CD4-positive, alpha-beta memory T cell (primary cell): ENCODE measurements at regions not wholly inside any gene's neighbourhood (a gene's known extent, or its start where the extent isn't known, plus 50 kb on each side); places are given as distances from the start of the nearest gene placed in this dataset.

Experiments used
- CTCF ChIA-PET: fragments of 350-600 bp; sonication (Branson Sonifier 250); formaldehyde crosslinking; loops from one replicate; lab custom pipeline; 2021; ENCODE audit warnings: inconsistent platforms; ENCODE audit not compliant: partially characterized antibody; lab: Charles Lee
- POLR2A ChIA-PET: fragments of 350-600 bp; sonication (Branson Sonifier 250); formaldehyde crosslinking; loops from one replicate; lab custom pipeline; 2021; ENCODE audit not compliant: partially characterized antibody; lab: Charles Lee
- DNase-seq, 5 donors: peaks; one replicate each; pipeline versions ENCODE4 v3.0.0 to v3.0.0-alpha.2; 2020 to 2022; ENCODE audit warnings: mixed read lengths in 1 of 5
- H3K27ac ChIP-seq: one replicate; pipeline ENCODE4 v1.7.0; 2013; ENCODE audit warnings: low read depth, low read length
- H3K27me3 ChIP-seq: 2 replicates; pipeline ENCODE4 v1.7.0; 2013; ENCODE audit warnings: mild to moderate bottlenecking, low read length, moderate library complexity; ENCODE audit not compliant: insufficient read depth
- H3K36me3 ChIP-seq: 2 replicates; pipeline ENCODE4 v1.7.0; 2013; ENCODE audit warnings: mild to moderate bottlenecking, low read length, moderate library complexity; ENCODE audit not compliant: insufficient read depth
- H3K4me1 ChIP-seq: 2 replicates; pipeline ENCODE4 v1.7.0; 2013; ENCODE audit warnings: mild to moderate bottlenecking, low read length, moderate library complexity; ENCODE audit not compliant: insufficient read depth
- H3K4me3 ChIP-seq, 2 donors: one replicate each; pipeline ENCODE4 v1.7.0; 2013; ENCODE audit warnings: low read length in 2 of 2, mild to moderate bottlenecking in 1 of 2
- H3K9me3 ChIP-seq, 2 donors: one replicate each; pipeline ENCODE4 v1.7.0; 2013; ENCODE audit warnings: low read length in 2 of 2, control low read depth in 1 of 2; ENCODE audit not compliant: control insufficient read depth in 1 of 2
- H3K27ac Mint-ChIP-seq, 7 donors: one replicate each; pipeline ENCODE4 v1.8.0; 2020 to 2021; ENCODE audit warnings: mixed read lengths in 7 of 7, mild to moderate bottlenecking in 6 of 7, inconsistent platforms in 3 of 7, moderate library complexity in 3 of 7
- H3K27me3 Mint-ChIP-seq, 2 donors: one replicate each; pipeline ENCODE4 v1.8.0; 2020 to 2021; ENCODE audit warnings: mixed read lengths in 2 of 2
- H3K36me3 Mint-ChIP-seq, 2 donors: one replicate each; pipeline ENCODE4 v1.8.0; 2020 to 2021; ENCODE audit warnings: mixed read lengths in 2 of 2, inconsistent platforms in 1 of 2, mild to moderate bottlenecking in 1 of 2
- H3K4me1 Mint-ChIP-seq, 4 donors: one replicate each; pipeline ENCODE4 v1.8.0; 2020 to 2021; ENCODE audit warnings: mixed read lengths in 4 of 4, mild to moderate bottlenecking in 1 of 4
- H3K4me3 Mint-ChIP-seq, 8 donors: one replicate each; pipeline ENCODE4 v1.8.0; 2020 to 2021; ENCODE audit warnings: mixed read lengths in 8 of 8, mild to moderate bottlenecking in 7 of 8, moderate library complexity in 6 of 8, inconsistent platforms in 3 of 8
- H3K9me3 Mint-ChIP-seq, 8 donors: one replicate each; pipeline ENCODE4 v1.8.0; 2020 to 2021; ENCODE audit warnings: mixed read lengths in 8 of 8, mild to moderate bottlenecking in 5 of 8, inconsistent platforms in 3 of 8, moderate library complexity in 1 of 8
- intact Hi-C: fragments of 100-400 bp; cut with micrococcal nuclease; formaldehyde crosslinking; loops from one replicate; pipeline ENCODE4 v1.15.1; 2023

DNA sequence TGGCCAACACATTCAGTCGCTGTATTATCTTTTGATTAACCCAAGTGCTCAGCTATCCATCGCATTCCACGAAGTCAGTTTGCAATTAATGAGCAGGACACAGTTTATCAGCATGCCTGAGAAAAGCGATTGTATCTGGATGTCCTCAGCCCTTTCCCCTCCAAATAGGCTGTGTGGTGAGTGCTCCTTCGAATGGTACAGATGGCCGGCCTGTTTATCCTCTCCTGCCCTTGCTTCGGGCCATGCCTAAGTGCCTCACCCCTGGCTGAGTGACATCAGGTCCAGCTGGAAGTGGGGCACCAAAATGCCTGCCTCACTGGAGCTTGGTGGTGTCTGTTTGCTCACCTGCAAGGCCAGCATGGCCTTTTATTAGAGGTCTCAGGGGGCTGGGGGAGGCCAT lies 317.3 kb downstream of the GADD45G start:
- Histone ChIP-seq H3K4me1 (no peaks in the 10 kb centered on the region), H3K4me3 (no peak overlapping the region), H3K9me3 (no peaks in the 10 kb centered on the region), H3K27me3 (no peaks in the 10 kb centered on the region), H3K36me3 (no peaks in the 10 kb centered on the region), H3K27ac (no peak overlapping the region)
- Mint-ChIP-seq H3K27ac (no peak overlapping the region), H3K27me3 (peaks cover 2 to 8% of the 10 kb centered on the region in 2 donors), H3K4me3 (no peak overlapping the region), H3K4me1 (peaks cover 6 to 15% (median 8%) of the 10 kb centered on the region in 4 donors), H3K9me3 (peaks cover 0 to 1% (median 0%) of the 10 kb centered on the region in 8 donors), H3K36me3 (no peaks in the 10 kb centered on the region)
- no peak for DNase-seq
- intact Hi-C loops = no loop called here
- ChIA-PET POLR2A (no interaction called here), CTCF (interaction anchor here (9.5 kb wide), 1 partner anchor 320 kb away, joined by 107 read pairs; the partner anchor contains the start of gene GADD45G)

DNA sequence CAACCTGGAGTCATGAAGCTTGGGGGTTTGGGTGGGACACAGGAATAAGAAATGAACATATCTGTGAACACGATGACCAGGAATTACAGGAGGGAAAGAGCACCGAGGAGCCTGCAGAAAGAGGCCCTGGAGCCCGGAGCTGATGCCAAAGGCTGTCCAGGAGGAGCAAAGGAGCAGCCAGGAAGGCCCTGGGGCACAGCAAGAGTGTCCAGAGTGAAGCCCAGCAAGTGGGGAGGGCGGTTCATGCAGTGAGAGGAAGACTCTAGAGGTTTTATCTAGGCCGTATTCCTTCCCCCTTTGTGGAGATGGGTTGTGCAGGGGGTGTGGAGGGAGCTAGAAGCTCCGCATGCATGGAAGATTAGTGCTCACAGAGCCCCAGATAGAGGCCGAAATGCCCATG lies 318.4 kb downstream of the GADD45G start:
- Mint-ChIP-seq H3K27ac (no peak overlapping the region), H3K9me3 (no peaks in the 10 kb centered on the region), H3K27me3 (peaks cover 6 to 8% of the 10 kb centered on the region in 2 donors), H3K36me3 (no peaks in the 10 kb centered on the region), H3K4me1 (peaks cover 6 to 15% (median 8%) of the 10 kb centered on the region in 4 donors), H3K4me3 (peak overlapping the region in 1 of 8 donors; percentile 6)
- intact Hi-C loops = no loop called here
- no peak overlapping the region for H3K27ac ChIP-seq
- POLR2A ChIA-PET = interaction anchor here (1.7 kb wide), 1 partner anchor 320 kb away, joined by 5 read pairs; no protein-coding TSS in a partner anchor
- H3K4me3 ChIP-seq = no peak overlapping the region
- no peaks in the 10 kb centered on the region for H3K27me3 ChIP-seq
- DNase-seq = no peak
- H3K9me3 ChIP-seq = no peaks in the 10 kb centered on the region
- H3K36me3 ChIP-seq = no peaks in the 10 kb centered on the region
- CTCF ChIA-PET = interaction anchor here (0.9 to 9.5 kb wide), 8 partner anchors 17 to 328 kb away, joined by 3 to 107 read pairs (median 4); partner anchors contain the start of gene GADD45G
- H3K4me1 ChIP-seq = no peaks in the 10 kb centered on the region

- Histone ChIP-seq H3K9me3 (no peaks in the 10 kb centered on the region), H3K4me3 (no peak overlapping the region), H3K4me1 (no peaks in the 10 kb centered on the region), H3K27ac (no peak overlapping the region), H3K27me3 (no peaks in the 10 kb centered on the region), H3K36me3 (no peaks in the 10 kb centered on the region)
- Mint-ChIP-seq H3K9me3 (no peaks in the 10 kb centered on the region), H3K27me3 (peaks cover 6 to 8% of the 10 kb centered on the region in 2 donors), H3K4me1 (peaks cover 6 to 15% (median 8%) of the 10 kb centered on the region in 4 donors), H3K36me3 (no peaks in the 10 kb centered on the region), H3K4me3 (peak overlapping the region in 4 of 8 donors; percentile 6 to 76 (median 22)), H3K27ac (peak overlapping the region in 1 of 7 donors; percentile 36)
- POLR2A ChIA-PET = interaction anchor here (1.7 kb wide), 1 partner anchor 321 kb away, joined by 5 read pairs; no protein-coding TSS in a partner anchor
- CTCF ChIA-PET = interaction anchor here (0.7 to 9.5 kb wide), 10 partner anchors 13 to 329 kb away, joined by 3 to 107 read pairs (median 4); partner anchors contain the start of gene GADD45G
- DNase-seq = peak; percentile 18 to 43 (median 28)
- intact Hi-C loops = loop anchor here (1.0 kb wide), 2 partner anchors 321 to 326 kb away; no protein-coding TSS in a partner anchor
These were observed 319.2 kb downstream of the GADD45G start for GRCh38 chr9:89923961-89924504.

DNA sequence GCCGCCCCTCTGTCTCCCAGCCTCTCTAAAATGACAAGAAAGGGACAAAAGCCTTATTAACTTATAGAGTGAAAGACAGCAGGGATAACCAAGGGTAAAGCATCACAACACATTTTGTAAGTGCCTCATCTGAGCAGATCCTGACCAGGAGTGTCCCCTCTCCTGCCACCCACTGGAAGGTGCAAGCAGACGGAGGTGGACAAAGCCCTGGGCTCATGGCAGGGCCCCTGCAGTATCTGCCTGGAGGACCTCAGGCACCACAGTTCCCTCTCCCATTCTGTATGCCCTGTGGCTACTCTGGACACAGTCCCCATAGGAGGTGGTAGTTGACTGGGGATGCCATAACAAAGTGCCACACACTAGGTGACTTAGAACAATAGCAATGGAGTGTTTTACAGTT lies 319.8 kb downstream of the GADD45G start:
- H3K27me3 Mint-ChIP-seq = peaks cover 6 to 8% of the 10 kb centered on the region in 2 donors
- POLR2A ChIA-PET = interaction anchor here (1.7 kb wide), 1 partner anchor 322 kb away, joined by 5 read pairs; no protein-coding TSS in a partner anchor
- H3K36me3 ChIP-seq = no peaks in the 10 kb centered on the region

DNA sequence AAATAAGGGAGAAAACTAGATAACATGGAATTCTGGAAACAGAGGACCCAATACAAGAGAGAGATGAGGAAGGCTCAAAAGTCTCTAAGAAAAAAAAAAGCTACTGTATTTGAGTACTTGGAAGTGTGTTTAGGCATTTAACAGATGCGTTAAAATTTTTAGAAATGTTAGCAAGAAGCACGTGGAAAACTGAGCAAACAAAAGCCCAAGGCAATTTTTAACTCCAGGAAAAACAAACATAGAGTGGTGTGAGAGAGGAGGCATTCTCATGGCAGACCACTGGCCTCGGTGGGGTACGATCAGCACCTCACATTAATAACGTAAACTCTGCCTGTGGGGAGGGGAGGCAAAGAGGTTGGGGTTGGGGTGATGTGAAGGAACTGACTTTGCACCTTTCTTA lies 321.4 kb downstream of the GADD45G start:
- CTCF ChIA-PET = interaction anchor here (9.5 kb wide), 1 partner anchor 324 kb away, joined by 107 read pairs; the partner anchor contains the start of gene GADD45G
- H3K9me3 ChIP-seq = no peaks in the 10 kb centered on the region
- no peaks in the 10 kb centered on the region for H3K36me3 ChIP-seq
- Mint-ChIP-seq H3K27ac (no peak overlapping the region), H3K4me1 (peaks cover 5 to 10% (median 7%) of the 10 kb centered on the region in 4 donors), H3K36me3 (no peaks in the 10 kb centered on the region), H3K27me3 (peaks cover 5 to 7% of the 10 kb centered on the region in 2 donors), H3K9me3 (no peaks in the 10 kb centered on the region), H3K4me3 (no peak overlapping the region)
- intact Hi-C loops = no loop called here
- H3K27ac ChIP-seq = no peak overlapping the region
- no peak overlapping the region for H3K4me3 ChIP-seq
- H3K27me3 ChIP-seq = no peaks in the 10 kb centered on the region
- POLR2A ChIA-PET = no interaction called here
- H3K4me1 ChIP-seq = no peaks in the 10 kb centered on the region
- DNase-seq = no peak

More for the DNA sequence above, 319.8 kb downstream of the GADD45G start:
- Histone ChIP-seq H3K9me3 (no peaks in the 10 kb centered on the region), H3K27me3 (no peaks in the 10 kb centered on the region), H3K27ac (no peak overlapping the region), H3K4me1 (no peaks in the 10 kb centered on the region), H3K4me3 (no peak overlapping the region)
- Mint-ChIP-seq H3K27ac (no peak overlapping the region), H3K4me3 (no peak overlapping the region), H3K4me1 (peaks cover 5 to 10% (median 6%) of the 10 kb centered on the region in 4 donors), H3K36me3 (no peaks in the 10 kb centered on the region), H3K9me3 (no peaks in the 10 kb centered on the region)
- intact Hi-C loops = loop anchor here (1.0 kb wide), 2 partner anchors 321 to 326 kb away; no protein-coding TSS in a partner anchor
- DNase-seq = no peak
- CTCF ChIA-PET = interaction anchor here (0.7 to 9.5 kb wide), 6 partner anchors 13 to 330 kb away, joined by 3 to 107 read pairs (median 4); partner anchors contain the start of gene GADD45G

DNA sequence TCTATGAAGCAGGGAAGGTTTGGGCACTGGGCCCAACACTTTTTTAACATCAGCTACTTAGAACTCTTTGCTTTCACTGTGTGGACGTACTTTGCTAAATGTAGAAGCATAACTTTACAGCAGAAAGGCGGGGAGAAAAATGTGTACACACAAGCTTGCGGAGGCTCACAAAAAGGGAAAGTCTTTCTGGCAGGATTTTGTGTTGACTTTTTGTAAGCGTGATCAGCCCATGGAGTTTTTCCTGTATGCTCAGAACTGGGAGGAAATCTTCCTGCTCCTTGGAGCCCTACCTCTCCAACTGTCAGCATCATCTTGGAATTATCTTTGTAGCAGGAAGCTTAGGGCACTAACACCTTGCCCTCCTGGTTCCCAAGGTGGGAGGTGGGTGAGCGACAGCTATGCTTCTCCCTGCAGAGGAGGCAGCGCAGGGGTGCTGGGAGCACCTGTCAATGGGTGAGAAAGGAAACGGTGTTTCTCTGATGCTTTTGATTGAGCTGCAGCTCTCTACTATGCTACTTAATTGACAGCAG lies 321.9 kb downstream of the GADD45G start:
- CTCF ChIA-PET = interaction anchor here (0.7 to 9.5 kb wide), 2 partner anchors 325 to 329 kb away, joined by 3 to 107 read pairs; partner anchors contain the start of gene GADD45G
- intact Hi-C loops = no loop called here
- H3K4me1 Mint-ChIP-seq = peaks cover 5 to 10% (median 7%) of the 10 kb centered on the region in 4 donors

GRCh38 chr9:89928106-89928505 lies 323.3 kb downstream of the GADD45G start:
- Mint-ChIP-seq H3K27me3 (peaks cover 5 to 11% of the 10 kb centered on the region in 2 donors), H3K9me3 (no peaks in the 10 kb centered on the region), H3K27ac (no peak overlapping the region), H3K4me1 (peaks cover 5 to 10% (median 7%) of the 10 kb centered on the region in 4 donors), H3K4me3 (no peak overlapping the region), H3K36me3 (no peaks in the 10 kb centered on the region)
- intact Hi-C loops = no loop called here
- ChIA-PET POLR2A (no interaction called here), CTCF (interaction anchor here (1.5 kb wide), 1 partner anchor 325 kb away, joined by 8 read pairs; no protein-coding TSS in a partner anchor)
- H3K4me1 ChIP-seq = no peaks in the 10 kb centered on the region
- no peaks in the 10 kb centered on the region for H3K9me3 ChIP-seq
- no peaks in the 10 kb centered on the region for H3K36me3 ChIP-seq
- DNase-seq = no peak
- no peak overlapping the region for H3K4me3 ChIP-seq
- H3K27me3 ChIP-seq = no peaks in the 10 kb centered on the region
- H3K27ac ChIP-seq = no peak overlapping the region

More for the DNA sequence above, 321.9 kb downstream of the GADD45G start:
- H3K9me3 ChIP-seq = no peaks in the 10 kb centered on the region
- H3K27me3 ChIP-seq = no peaks in the 10 kb centered on the region
- H3K36me3 Mint-ChIP-seq = no peaks in the 10 kb centered on the region
- no peak overlapping the region for H3K4me3 Mint-ChIP-seq
- H3K4me1 ChIP-seq = no peaks in the 10 kb centered on the region
- H3K27me3 Mint-ChIP-seq = peaks cover 5 to 7% of the 10 kb centered on the region in 2 donors
- POLR2A ChIA-PET = no interaction called here
- H3K4me3 ChIP-seq = no peak overlapping the region
- no peaks in the 10 kb centered on the region for H3K36me3 ChIP-seq
- no peak overlapping the region for H3K27ac Mint-ChIP-seq
- no peaks in the 10 kb centered on the region for H3K9me3 Mint-ChIP-seq
- no peak overlapping the region for H3K27ac ChIP-seq
- DNase-seq = no peak
